Activated CD4-positive, alpha-beta T cell treated with anti-CD3 and anti-CD28 coated beads for 1 hour (primary cell): ENCODE measurements at regions not wholly inside any gene's neighbourhood (a gene's known extent, or its start where the extent isn't known, plus 50 kb on each side); places are given as distances from the start of the nearest gene placed in this dataset.
"Not testable (repeated sequence)": the region's sequence is repeated elsewhere in the genome, so short reads cannot be mapped to it uniquely, and the experiment has no call there.

Source experiments
- DNase-seq: peaks from one replicate; pipeline ENCODE4 v3.0.0-alpha.2; 2020

GRCh38 chr6:144936764-144937163 is 651.6 kb downstream of the UTRN start:
- no peak for DNase-seq

- DNase-seq: no peak
These were observed 654.8 kb downstream of the UTRN start for GRCh38 chr6:144939921-144940320.

- no peak for DNase-seq
These were observed 659.0 kb downstream of the UTRN start for GRCh38 chr6:144944106-144944505.

GRCh38 chr6:144947398-144947976 is 662.4 kb downstream of the UTRN start:
- no peak for DNase-seq

GRCh38 chr6:144951730-144952437 is 666.7 kb downstream of the UTRN start:
- DNase-seq: no peak

- no peak for DNase-seq
These were observed 667.5 kb downstream of the UTRN start for GRCh38 chr6:144952456-144953240.

- DNase-seq: no peak
These were observed 668.6 kb downstream of the UTRN start for GRCh38 chr6:144953552-144954240.

GRCh38 chr6:144954241-144954556 is 669.1 kb downstream of the UTRN start:
- DNase-seq: no peak

GRCh38 chr6:144955392-144955791 is 670.3 kb downstream of the UTRN start:
- no peak for DNase-seq

- no peak for DNase-seq
These were observed 670.7 kb downstream of the UTRN start for GRCh38 chr6:144955859-144956258.

GRCh38 chr6:144956697-144957096 is 671.6 kb downstream of the UTRN start:
- not testable (repeated sequence) for DNase-seq

GRCh38 chr6:144957236-144957937 is 672.3 kb downstream of the UTRN start:
- DNase-seq: no peak

GRCh38 chr6:144969154-144969553 is 684.0 kb downstream of the UTRN start:
- no peak for DNase-seq

- no peak for DNase-seq
These were observed 684.6 kb downstream of the UTRN start for GRCh38 chr6:144969602-144970272.

- not testable (repeated sequence) for DNase-seq
These were observed 692.2 kb downstream of the UTRN start for GRCh38 chr6:144977250-144977864.

- no peak for DNase-seq
These were observed 693.1 kb downstream of the UTRN start for GRCh38 chr6:144978208-144978607.

GRCh38 chr6:144986271-144986670 is 701.1 kb downstream of the UTRN start:
- DNase-seq: no peak

GRCh38 chr6:144989319-144990107 is 704.4 kb downstream of the UTRN start:
- DNase-seq: no peak

- DNase-seq: no peak
These were observed 705.6 kb downstream of the UTRN start for GRCh38 chr6:144990784-144991183.

GRCh38 chr6:144993870-144994269 is 708.7 kb downstream of the UTRN start:
- DNase-seq: no peak

GRCh38 chr6:144997996-144998395 is 712.9 kb downstream of the UTRN start:
- DNase-seq: no peak
